Activated T-cell treated with anti-CD3 and anti-CD28 coated beads, Interleukin-2, amount 50 U/mL, for 4 hours (primary cell): ENCODE measurements at regions not wholly inside any gene's neighbourhood (a gene's known extent, or its start where the extent isn't known, plus 50 kb on each side); places are given as distances from the start of the nearest gene placed in this dataset.
"Not testable (repeated sequence)": the region's sequence is repeated elsewhere in the genome, so short reads cannot be mapped to it uniquely, and the experiment has no call there.

ENCODE experiments used
- ATAC-seq, 2 donors: fragments of 200-7000 bp; cut with Tn5 transposase; one replicate each; pipeline ENCODE4 v1.10.0; 2021
- DNase-seq: peaks from one replicate; pipeline ENCODE4 v3.0.0-alpha.2; 2020
- H3K27me3 Mint-ChIP-seq: one replicate; pipeline ENCODE4 v1.8.0; 2021; ENCODE audit warnings: low read depth, mixed read lengths
- H3K36me3 Mint-ChIP-seq: one replicate; pipeline ENCODE4 v1.8.0; 2022; ENCODE audit warnings: mixed read lengths; ENCODE audit not compliant: insufficient read depth
- H3K4me1 Mint-ChIP-seq: one replicate; pipeline ENCODE4 v1.8.0; 2021; ENCODE audit warnings: low read depth, mixed read lengths
- H3K4me3 Mint-ChIP-seq: one replicate; pipeline ENCODE4 v1.8.0; 2021; ENCODE audit warnings: mild to moderate bottlenecking, moderate library complexity, mixed read lengths
- H3K9me3 Mint-ChIP-seq: one replicate; pipeline ENCODE4 v1.8.0; 2021; ENCODE audit warnings: mixed read lengths

GRCh38 chr13:61142506-61142905 is 273.1 kb downstream of the PCDH20 start:
- Mint-ChIP-seq H3K9me3 (peaks cover 25% of the 10 kb centered on the region), H3K27me3 (no peaks in the 10 kb centered on the region), H3K4me3 (no peak overlapping the region), H3K36me3 (no peaks in the 10 kb centered on the region), H3K4me1 (no peaks in the 10 kb centered on the region)
- no peak for ATAC-seq
- DNase-seq, result no peak

- H3K4me1 Mint-ChIP-seq, result no peaks in the 10 kb centered on the region
- H3K9me3 Mint-ChIP-seq, result peaks cover 13% of the 10 kb centered on the region
- no peaks in the 10 kb centered on the region for H3K27me3 Mint-ChIP-seq
- no peak for DNase-seq
- no peak overlapping the region for H3K4me3 Mint-ChIP-seq
- H3K36me3 Mint-ChIP-seq, result no peaks in the 10 kb centered on the region
- ATAC-seq, result no peak
These were observed 276.8 kb downstream of the PCDH20 start for GRCh38 chr13:61138857-61139256.

- Mint-ChIP-seq H3K9me3 (peaks cover 4% of the 10 kb centered on the region), H3K36me3 (no peaks in the 10 kb centered on the region), H3K27me3 (no peaks in the 10 kb centered on the region), H3K4me3 (no peak overlapping the region), H3K4me1 (no peaks in the 10 kb centered on the region)
- DNase-seq (no peak), ATAC-seq (no peak)
These were observed 279.1 kb downstream of the PCDH20 start for GRCh38 chr13:61136515-61136914.

GRCh38 chr13:61136093-61136492 is 279.6 kb downstream of the PCDH20 start:
- ATAC-seq (no peak), DNase-seq (no peak)
- H3K36me3 Mint-ChIP-seq, result no peaks in the 10 kb centered on the region
- no peaks in the 10 kb centered on the region for H3K27me3 Mint-ChIP-seq
- H3K9me3 Mint-ChIP-seq, result peaks cover 3% of the 10 kb centered on the region
- H3K4me3 Mint-ChIP-seq, result no peak overlapping the region
- no peaks in the 10 kb centered on the region for H3K4me1 Mint-ChIP-seq

- no peak for ATAC-seq
- no peak for DNase-seq
- H3K27me3 Mint-ChIP-seq, result no peaks in the 10 kb centered on the region
- H3K4me1 Mint-ChIP-seq, result no peaks in the 10 kb centered on the region
- no peaks in the 10 kb centered on the region for H3K36me3 Mint-ChIP-seq
- H3K9me3 Mint-ChIP-seq, result peaks cover 3% of the 10 kb centered on the region
- H3K4me3 Mint-ChIP-seq, result no peak overlapping the region
These were observed 280.1 kb downstream of the PCDH20 start for GRCh38 chr13:61135583-61135982.

GRCh38 chr13:61128850-61129645 is 286.6 kb downstream of the PCDH20 start:
- Mint-ChIP-seq H3K36me3 (no peaks in the 10 kb centered on the region), H3K9me3 (peaks cover 3% of the 10 kb centered on the region), H3K27me3 (no peaks in the 10 kb centered on the region), H3K4me1 (no peaks in the 10 kb centered on the region), H3K4me3 (no peak overlapping the region)
- DNase-seq (no peak), ATAC-seq (no peak)

GRCh38 chr13:61123538-61124289 is 291.9 kb downstream of the PCDH20 start:
- no peaks in the 10 kb centered on the region for H3K27me3 Mint-ChIP-seq
- ATAC-seq, result no peak
- peaks cover 12% of the 10 kb centered on the region for H3K9me3 Mint-ChIP-seq
- no peaks in the 10 kb centered on the region for H3K4me1 Mint-ChIP-seq
- no peak overlapping the region for H3K4me3 Mint-ChIP-seq
- DNase-seq, result no peak
- no peaks in the 10 kb centered on the region for H3K36me3 Mint-ChIP-seq

- Mint-ChIP-seq H3K4me1 (no peaks in the 10 kb centered on the region), H3K4me3 (no peak overlapping the region)
- ATAC-seq, result no peak
These were observed 302.4 kb downstream of the PCDH20 start for GRCh38 chr13:61113140-61113658.

GRCh38 chr13:61111529-61111928 is 304.1 kb downstream of the PCDH20 start:
- H3K9me3 Mint-ChIP-seq, result peaks cover 10% of the 10 kb centered on the region
- H3K36me3 Mint-ChIP-seq, result no peaks in the 10 kb centered on the region
- H3K4me1 Mint-ChIP-seq, result no peaks in the 10 kb centered on the region
- ATAC-seq, result no peak
- DNase-seq, result no peak
- H3K4me3 Mint-ChIP-seq, result no peak overlapping the region
- no peaks in the 10 kb centered on the region for H3K27me3 Mint-ChIP-seq

More at GRCh38 chr13:61113140-61113658, 302.4 kb downstream of the PCDH20 start:
- Mint-ChIP-seq H3K27me3 (no peaks in the 10 kb centered on the region), H3K9me3 (peaks cover 7% of the 10 kb centered on the region), H3K36me3 (no peaks in the 10 kb centered on the region)
- no peak for DNase-seq

GRCh38 chr13:61110732-61111131 is 304.9 kb downstream of the PCDH20 start:
- Mint-ChIP-seq H3K4me1 (no peaks in the 10 kb centered on the region), H3K36me3 (no peaks in the 10 kb centered on the region), H3K4me3 (no peak overlapping the region), H3K27me3 (no peaks in the 10 kb centered on the region), H3K9me3 (peaks cover 10% of the 10 kb centered on the region)
- DNase-seq (no peak), ATAC-seq (no peak)

GRCh38 chr13:61109741-61110140 is 305.9 kb downstream of the PCDH20 start:
- peaks cover 10% of the 10 kb centered on the region for H3K9me3 Mint-ChIP-seq
- no peak overlapping the region for H3K4me3 Mint-ChIP-seq
- H3K4me1 Mint-ChIP-seq, result no peaks in the 10 kb centered on the region
- H3K36me3 Mint-ChIP-seq, result no peaks in the 10 kb centered on the region
- ATAC-seq (no peak), DNase-seq (no peak)
- no peaks in the 10 kb centered on the region for H3K27me3 Mint-ChIP-seq

GRCh38 chr13:61107989-61108388 is 307.7 kb downstream of the PCDH20 start:
- ATAC-seq (no peak), DNase-seq (no peak)
- Mint-ChIP-seq H3K9me3 (peaks cover 10% of the 10 kb centered on the region), H3K36me3 (no peaks in the 10 kb centered on the region), H3K4me3 (no peak overlapping the region), H3K4me1 (no peaks in the 10 kb centered on the region), H3K27me3 (no peaks in the 10 kb centered on the region)

GRCh38 chr13:61095885-61096284 is 319.8 kb downstream of the PCDH20 start:
- DNase-seq, result no peak
- Mint-ChIP-seq H3K36me3 (no peaks in the 10 kb centered on the region), H3K9me3 (peaks cover 4% of the 10 kb centered on the region), H3K27me3 (no peaks in the 10 kb centered on the region), H3K4me1 (no peaks in the 10 kb centered on the region), H3K4me3 (no peak overlapping the region)
- ATAC-seq, result no peak

- no peak overlapping the region for H3K4me3 Mint-ChIP-seq
These were observed 320.8 kb downstream of the PCDH20 start for GRCh38 chr13:61094865-61095264.

GRCh38 chr13:61089894-61090293 is 325.8 kb downstream of the PCDH20 start:
- H3K4me3 Mint-ChIP-seq, H3K36me3 Mint-ChIP-seq, DNase-seq, H3K4me1 Mint-ChIP-seq, ATAC-seq, H3K27me3 Mint-ChIP-seq: not testable (repeated sequence)
- H3K9me3 Mint-ChIP-seq, result peaks cover 12% of the 10 kb centered on the region

More at GRCh38 chr13:61094865-61095264, 320.8 kb downstream of the PCDH20 start:
- ATAC-seq (no peak), DNase-seq (no peak)
- H3K9me3 Mint-ChIP-seq, result peaks cover 7% of the 10 kb centered on the region
- H3K4me1 Mint-ChIP-seq, result no peaks in the 10 kb centered on the region
- no peaks in the 10 kb centered on the region for H3K27me3 Mint-ChIP-seq
- no peaks in the 10 kb centered on the region for H3K36me3 Mint-ChIP-seq
